ENCODE measurements at regions not wholly inside any gene's neighbourhood (a gene's known extent, or its start where the extent isn't known, plus 50 kb on each side); places are given as distances from the start of the nearest gene placed in this dataset.

DNA sequence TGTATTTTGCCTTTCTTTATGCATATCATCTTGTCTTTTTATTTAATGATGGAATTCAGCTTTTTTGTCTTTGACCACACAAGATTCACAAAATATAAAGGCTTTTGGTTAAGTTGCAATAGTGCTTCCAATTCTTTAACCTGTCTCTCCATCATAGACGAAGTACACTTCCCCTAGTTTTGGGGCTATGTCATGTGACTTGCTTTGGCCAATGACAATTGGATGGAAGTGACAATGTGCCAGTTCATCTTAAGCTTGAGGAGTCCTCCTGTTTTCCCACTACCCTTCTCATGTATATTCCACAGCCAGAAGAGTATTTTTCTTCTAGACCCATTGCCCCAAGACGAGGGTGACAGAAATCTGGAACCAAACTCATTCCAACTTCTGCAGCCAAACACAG lies 419.6 kb upstream of the BRINP3 start:
- TF ChIP-seq NCOA2 (CRISPR knock-in tag; IDR thresholded peaks at IDR 0.05) (no peak), SSRP1 (CRISPR knock-in tag; IDR thresholded peaks at IDR 0.05) (no peak), ZEB1 (IDR thresholded peaks at IDR 0.05; ENCODE audit: insufficient replicate concordance, low read depth) (no peak)
- TF ChIP-seq, protein P1, sequence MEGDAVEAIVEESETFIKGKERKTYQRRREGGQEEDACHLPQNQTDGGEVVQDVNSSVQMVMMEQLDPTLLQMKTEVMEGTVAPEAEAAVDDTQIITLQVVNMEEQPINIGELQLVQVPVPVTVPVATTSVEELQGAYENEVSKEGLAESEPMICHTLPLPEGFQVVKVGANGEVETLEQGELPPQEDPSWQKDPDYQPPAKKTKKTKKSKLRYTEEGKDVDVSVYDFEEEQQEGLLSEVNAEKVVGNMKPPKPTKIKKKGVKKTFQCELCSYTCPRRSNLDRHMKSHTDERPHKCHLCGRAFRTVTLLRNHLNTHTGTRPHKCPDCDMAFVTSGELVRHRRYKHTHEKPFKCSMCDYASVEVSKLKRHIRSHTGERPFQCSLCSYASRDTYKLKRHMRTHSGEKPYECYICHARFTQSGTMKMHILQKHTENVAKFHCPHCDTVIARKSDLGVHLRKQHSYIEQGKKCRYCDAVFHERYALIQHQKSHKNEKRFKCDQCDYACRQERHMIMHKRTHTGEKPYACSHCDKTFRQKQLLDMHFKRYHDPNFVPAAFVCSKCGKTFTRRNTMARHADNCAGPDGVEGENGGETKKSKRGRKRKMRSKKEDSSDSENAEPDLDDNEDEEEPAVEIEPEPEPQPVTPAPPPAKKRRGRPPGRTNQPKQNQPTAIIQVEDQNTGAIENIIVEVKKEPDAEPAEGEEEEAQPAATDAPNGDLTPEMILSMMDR (CRISPR knock-in tag; IDR thresholded peaks at IDR 0.05), result no peak
- TF ChIP-seq, protein P2, sequence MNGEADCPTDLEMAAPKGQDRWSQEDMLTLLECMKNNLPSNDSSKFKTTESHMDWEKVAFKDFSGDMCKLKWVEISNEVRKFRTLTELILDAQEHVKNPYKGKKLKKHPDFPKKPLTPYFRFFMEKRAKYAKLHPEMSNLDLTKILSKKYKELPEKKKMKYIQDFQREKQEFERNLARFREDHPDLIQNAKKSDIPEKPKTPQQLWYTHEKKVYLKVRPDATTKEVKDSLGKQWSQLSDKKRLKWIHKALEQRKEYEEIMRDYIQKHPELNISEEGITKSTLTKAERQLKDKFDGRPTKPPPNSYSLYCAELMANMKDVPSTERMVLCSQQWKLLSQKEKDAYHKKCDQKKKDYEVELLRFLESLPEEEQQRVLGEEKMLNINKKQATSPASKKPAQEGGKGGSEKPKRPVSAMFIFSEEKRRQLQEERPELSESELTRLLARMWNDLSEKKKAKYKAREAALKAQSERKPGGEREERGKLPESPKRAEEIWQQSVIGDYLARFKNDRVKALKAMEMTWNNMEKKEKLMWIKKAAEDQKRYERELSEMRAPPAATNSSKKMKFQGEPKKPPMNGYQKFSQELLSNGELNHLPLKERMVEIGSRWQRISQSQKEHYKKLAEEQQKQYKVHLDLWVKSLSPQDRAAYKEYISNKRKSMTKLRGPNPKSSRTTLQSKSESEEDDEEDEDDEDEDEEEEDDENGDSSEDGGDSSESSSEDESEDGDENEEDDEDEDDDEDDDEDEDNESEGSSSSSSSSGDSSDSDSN (CRISPR knock-in tag; IDR thresholded peaks at IDR 0.05), result no peak

All from HepG2 (cell line).